HEK293 (cell line): ENCODE measurements at regions not wholly inside any gene's neighbourhood (a gene's known extent, or its start where the extent isn't known, plus 50 kb on each side); places are given as distances from the start of the nearest gene placed in this dataset.

Source experiments
- MYNN ChIP-seq: fragments of 450-650 bp; formaldehyde crosslinking; IDR thresholded peaks from 2 replicates; pipeline ENCODE4 v1.5.1; 2016; ENCODE audit warnings: missing biosample characterization, missing genetic modification characterization, borderline replicate concordance
- TRIM28 ChIP-seq: IDR thresholded peaks from 2 replicates; pipeline ENCODE4 v1.6.1; 2011; ENCODE audit warnings: low read length, control low read depth, borderline replicate concordance
- ZBTB7A ChIP-seq: fragments of 450-650 bp; formaldehyde crosslinking; IDR thresholded peaks from 2 replicates; pipeline ENCODE4 v1.5.1; 2016; ENCODE audit warnings: low read depth, missing biosample characterization, missing genetic modification characterization
- ZNF530 ChIP-seq: fragments of 450-650 bp; formaldehyde crosslinking; IDR thresholded peaks from 2 replicates; pipeline ENCODE4 v1.5.1; 2016; ENCODE audit warnings: low read depth, missing biosample characterization, missing genetic modification characterization
- ZNF544 ChIP-seq: fragments of 450-650 bp; formaldehyde crosslinking; IDR thresholded peaks from 2 replicates; pipeline ENCODE4 v1.5.0; 2017; ENCODE audit warnings: missing biosample characterization, missing genetic modification characterization
- TF ChIP-seq, protein P1 (sequence below): fragments of 450-650 bp; formaldehyde crosslinking; IDR thresholded peaks from 2 replicates; pipeline ENCODE4 v1.5.1; 2016; ENCODE audit warnings: missing biosample characterization, missing genetic modification characterization
- TF ChIP-seq, protein P2 (sequence below): fragments of 450-650 bp; formaldehyde crosslinking; IDR thresholded peaks from 2 replicates; pipeline ENCODE4 v1.5.1; 2016; ENCODE audit warnings: missing biosample characterization, missing genetic modification characterization
- TF ChIP-seq, protein P3 (sequence below): fragments of 450-650 bp; formaldehyde crosslinking; IDR thresholded peaks from 2 replicates; pipeline ENCODE4 v1.5.1; 2016; ENCODE audit warnings: missing biosample characterization, missing genetic modification characterization

DNA sequence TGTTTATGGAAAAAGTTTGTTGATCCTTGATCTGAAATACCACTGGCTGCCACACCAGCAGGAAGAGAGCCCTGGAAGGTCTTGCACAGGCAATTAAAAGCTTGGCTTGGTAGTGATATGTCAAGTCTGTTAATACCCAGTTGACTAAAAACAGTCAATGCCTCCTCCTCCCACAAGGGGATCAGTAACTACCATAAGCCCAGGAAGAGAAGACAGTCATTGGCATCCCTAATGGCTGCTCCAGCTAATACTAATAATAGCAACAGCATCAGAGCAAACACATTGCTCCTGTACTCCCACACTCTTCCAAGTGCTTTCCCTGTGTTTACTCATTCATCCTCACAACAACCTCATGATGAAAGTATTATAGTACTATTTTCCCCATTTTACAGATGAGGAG, 528.6 kb downstream of the TAFA4 start:
- TF ChIP-seq TRIM28: no peak
- TF ChIP-seq ZNF530 (tag by site-specific recombination): no peak
- TF ChIP-seq ZNF544 (tag by site-specific recombination): no peak
- TF ChIP-seq, protein P1, sequence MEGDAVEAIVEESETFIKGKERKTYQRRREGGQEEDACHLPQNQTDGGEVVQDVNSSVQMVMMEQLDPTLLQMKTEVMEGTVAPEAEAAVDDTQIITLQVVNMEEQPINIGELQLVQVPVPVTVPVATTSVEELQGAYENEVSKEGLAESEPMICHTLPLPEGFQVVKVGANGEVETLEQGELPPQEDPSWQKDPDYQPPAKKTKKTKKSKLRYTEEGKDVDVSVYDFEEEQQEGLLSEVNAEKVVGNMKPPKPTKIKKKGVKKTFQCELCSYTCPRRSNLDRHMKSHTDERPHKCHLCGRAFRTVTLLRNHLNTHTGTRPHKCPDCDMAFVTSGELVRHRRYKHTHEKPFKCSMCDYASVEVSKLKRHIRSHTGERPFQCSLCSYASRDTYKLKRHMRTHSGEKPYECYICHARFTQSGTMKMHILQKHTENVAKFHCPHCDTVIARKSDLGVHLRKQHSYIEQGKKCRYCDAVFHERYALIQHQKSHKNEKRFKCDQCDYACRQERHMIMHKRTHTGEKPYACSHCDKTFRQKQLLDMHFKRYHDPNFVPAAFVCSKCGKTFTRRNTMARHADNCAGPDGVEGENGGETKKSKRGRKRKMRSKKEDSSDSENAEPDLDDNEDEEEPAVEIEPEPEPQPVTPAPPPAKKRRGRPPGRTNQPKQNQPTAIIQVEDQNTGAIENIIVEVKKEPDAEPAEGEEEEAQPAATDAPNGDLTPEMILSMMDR (tag by site-specific recombination): no peak
- no peak for TF ChIP-seq MYNN (tag by site-specific recombination)
- TF ChIP-seq, protein P2, sequence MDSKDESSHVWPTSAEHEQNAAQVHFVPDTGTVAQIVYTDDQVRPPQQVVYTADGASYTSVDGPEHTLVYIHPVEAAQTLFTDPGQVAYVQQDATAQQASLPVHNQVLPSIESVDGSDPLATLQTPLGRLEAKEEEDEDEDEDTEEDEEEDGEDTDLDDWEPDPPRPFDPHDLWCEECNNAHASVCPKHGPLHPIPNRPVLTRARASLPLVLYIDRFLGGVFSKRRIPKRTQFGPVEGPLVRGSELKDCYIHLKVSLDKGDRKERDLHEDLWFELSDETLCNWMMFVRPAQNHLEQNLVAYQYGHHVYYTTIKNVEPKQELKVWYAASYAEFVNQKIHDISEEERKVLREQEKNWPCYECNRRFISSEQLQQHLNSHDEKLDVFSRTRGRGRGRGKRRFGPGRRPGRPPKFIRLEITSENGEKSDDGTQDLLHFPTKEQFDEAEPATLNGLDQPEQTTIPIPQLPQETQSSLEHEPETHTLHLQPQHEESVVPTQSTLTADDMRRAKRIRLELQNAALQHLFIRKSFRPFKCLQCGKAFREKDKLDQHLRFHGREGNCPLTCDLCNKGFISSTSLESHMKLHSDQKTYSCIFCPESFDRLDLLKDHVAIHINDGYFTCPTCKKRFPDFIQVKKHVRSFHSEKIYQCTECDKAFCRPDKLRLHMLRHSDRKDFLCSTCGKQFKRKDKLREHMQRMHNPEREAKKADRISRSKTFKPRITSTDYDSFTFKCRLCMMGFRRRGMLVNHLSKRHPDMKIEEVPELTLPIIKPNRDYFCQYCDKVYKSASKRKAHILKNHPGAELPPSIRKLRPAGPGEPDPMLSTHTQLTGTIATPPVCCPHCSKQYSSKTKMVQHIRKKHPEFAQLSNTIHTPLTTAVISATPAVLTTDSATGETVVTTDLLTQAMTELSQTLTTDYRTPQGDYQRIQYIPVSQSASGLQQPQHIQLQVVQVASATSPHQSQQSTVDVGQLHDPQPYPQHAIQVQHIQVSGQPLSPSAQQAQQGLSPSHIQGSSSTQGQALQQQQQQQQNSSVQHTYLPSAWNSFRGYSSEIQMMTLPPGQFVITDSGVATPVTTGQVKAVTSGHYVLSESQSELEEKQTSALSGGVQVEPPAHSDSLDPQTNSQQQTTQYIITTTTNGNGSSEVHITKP (tag by site-specific recombination): no peak
- TF ChIP-seq, protein P3, sequence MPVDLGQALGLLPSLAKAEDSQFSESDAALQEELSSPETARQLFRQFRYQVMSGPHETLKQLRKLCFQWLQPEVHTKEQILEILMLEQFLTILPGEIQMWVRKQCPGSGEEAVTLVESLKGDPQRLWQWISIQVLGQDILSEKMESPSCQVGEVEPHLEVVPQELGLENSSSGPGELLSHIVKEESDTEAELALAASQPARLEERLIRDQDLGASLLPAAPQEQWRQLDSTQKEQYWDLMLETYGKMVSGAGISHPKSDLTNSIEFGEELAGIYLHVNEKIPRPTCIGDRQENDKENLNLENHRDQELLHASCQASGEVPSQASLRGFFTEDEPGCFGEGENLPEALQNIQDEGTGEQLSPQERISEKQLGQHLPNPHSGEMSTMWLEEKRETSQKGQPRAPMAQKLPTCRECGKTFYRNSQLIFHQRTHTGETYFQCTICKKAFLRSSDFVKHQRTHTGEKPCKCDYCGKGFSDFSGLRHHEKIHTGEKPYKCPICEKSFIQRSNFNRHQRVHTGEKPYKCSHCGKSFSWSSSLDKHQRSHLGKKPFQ: no peak
- no peak for TF ChIP-seq ZBTB7A (tag by site-specific recombination)
